MCF 10A (cell line): ENCODE measurements at regions not wholly inside any gene's neighbourhood (a gene's known extent, or its start where the extent isn't known, plus 50 kb on each side); places are given as distances from the start of the nearest gene placed in this dataset.

Source experiments
- BruUV-seq: library from RNA; stranded (reverse); fragments of 400-500 nt; replicated peaks from 2 replicates; lab custom pipeline; 2021; lab: Mats Ljungman, UMichigan
- CTCF ChIA-PET: fragments of 300-600 bp; sonication (Branson Sonifier 250); formaldehyde crosslinking; extraction: SDS; loops from one replicate; lab custom pipeline; 2021; ENCODE audit warnings: antibody characterized with exemption, inconsistent platforms; lab: Yijun Ruan, JAX
- POLR2A ChIA-PET: fragments of 300-600, 350-650 bp; sonication (Branson Sonifier 250); formaldehyde crosslinking; extraction: SDS; loops from one replicate; lab custom pipeline; 2020; ENCODE audit warnings: antibody characterized with exemption, inconsistent platforms; lab: Yijun Ruan, JAX
- DNase-seq: peaks from one replicate; pipeline ENCODE4 v3.0.0-alpha.2; 2018; ENCODE audit not compliant: unreplicated experiment
- H3K27ac Mint-ChIP-seq: one replicate; pipeline ENCODE4 v1.8.0; 2022; ENCODE audit warnings: mild to moderate bottlenecking, low read depth, mixed read lengths; ENCODE audit not compliant: unreplicated experiment
- H3K27me3 Mint-ChIP-seq: one replicate; pipeline ENCODE4 v1.8.0; 2022; ENCODE audit warnings: mixed read lengths; ENCODE audit not compliant: insufficient read depth, unreplicated experiment
- H3K36me3 Mint-ChIP-seq: one replicate; pipeline ENCODE4 v1.8.0; 2022; ENCODE audit warnings: mild to moderate bottlenecking, moderate library complexity, mixed read lengths; ENCODE audit not compliant: insufficient read depth, unreplicated experiment
- H3K4me1 Mint-ChIP-seq: one replicate; pipeline ENCODE4 v1.8.0; 2022; ENCODE audit warnings: mixed read lengths; ENCODE audit not compliant: insufficient read depth, unreplicated experiment
- H3K4me3 Mint-ChIP-seq: one replicate; pipeline ENCODE4 v1.8.0; 2022; ENCODE audit warnings: mild to moderate bottlenecking, moderate library complexity, mixed read lengths; ENCODE audit not compliant: unreplicated experiment
- H3K9me3 Mint-ChIP-seq: one replicate; pipeline ENCODE4 v1.8.0; 2022; ENCODE audit warnings: mixed read lengths; ENCODE audit not compliant: unreplicated experiment
- CTCF ChIP-seq: fragments of 200-600 bp; IDR thresholded peaks from one replicate; pipeline ENCODE4 v1.8.0; 2022; ENCODE audit warnings: antibody characterized with exemption, mild to moderate bottlenecking; ENCODE audit not compliant: unreplicated experiment
- intact Hi-C: fragments of 100-400 bp; cut with micrococcal nuclease; formaldehyde crosslinking; loops from 2 replicates; pipeline ENCODE4 v1.14.1; 2022

- DNase-seq = no peak
- H3K4me1 Mint-ChIP-seq = no peaks in the 10 kb centered on the region
- H3K27me3 Mint-ChIP-seq = peaks cover 55% of the 10 kb centered on the region
- ChIA-PET POLR2A (no interaction called here), CTCF (no interaction called here)
- no TSS peak for BruUV-seq
- H3K36me3 Mint-ChIP-seq = no peaks in the 10 kb centered on the region
- no peaks in the 10 kb centered on the region for H3K9me3 Mint-ChIP-seq
- H3K27ac Mint-ChIP-seq = no peak overlapping the region
- intact Hi-C loops = no loop called here
- H3K4me3 Mint-ChIP-seq = no peak overlapping the region
- no peak for TF ChIP-seq CTCF
These were observed 87.9 kb downstream of the AIPL1 start for GRCh38 chr17:6346986-6347385.

DNA sequence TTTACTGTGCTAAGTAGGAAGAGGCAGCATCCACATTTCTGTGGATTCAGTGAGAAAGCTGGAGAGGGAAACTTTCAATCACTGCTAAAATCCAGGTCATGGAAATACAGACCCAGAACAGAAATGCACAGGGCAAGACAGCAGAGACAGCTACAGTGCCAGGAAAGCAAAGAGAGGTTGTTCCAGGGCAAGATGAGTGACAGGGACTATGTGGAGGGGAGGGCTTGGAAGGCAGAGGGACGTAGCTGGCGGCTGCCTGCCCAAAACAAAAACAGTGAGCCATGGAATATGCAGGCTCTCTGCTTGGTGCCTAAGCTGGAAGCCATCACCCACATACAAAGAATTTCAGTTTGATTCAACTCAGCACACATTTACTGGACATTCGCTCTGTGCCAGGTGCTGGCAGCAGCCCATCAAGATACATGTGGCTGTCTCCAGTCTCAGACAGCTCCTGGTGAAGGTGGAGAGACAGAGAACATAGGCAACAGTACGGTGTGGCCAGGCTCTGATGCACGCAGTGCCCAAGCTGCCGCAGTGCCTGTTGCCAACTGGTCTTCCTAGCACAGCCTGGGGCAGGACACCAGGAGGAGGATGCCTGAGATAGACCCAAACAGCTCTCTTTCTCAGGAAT, 88.7 kb downstream of the AIPL1 start:
- H3K27ac Mint-ChIP-seq = no peak overlapping the region
- no peak for TF ChIP-seq CTCF
- H3K27me3 Mint-ChIP-seq = peaks cover 53% of the 10 kb centered on the region
- ChIA-PET CTCF (interaction anchor here (0.6 kb wide), 1 partner anchor 639 kb away, joined by 3 read pairs; no protein-coding TSS in a partner anchor), POLR2A (no interaction called here)
- no peak for DNase-seq
- H3K9me3 Mint-ChIP-seq = no peaks in the 10 kb centered on the region
- no peaks in the 10 kb centered on the region for H3K4me1 Mint-ChIP-seq
- intact Hi-C loops = no loop called here
- H3K4me3 Mint-ChIP-seq = no peak overlapping the region
- BruUV-seq = no TSS peak
- no peaks in the 10 kb centered on the region for H3K36me3 Mint-ChIP-seq

GRCh38 chr17:6343736-6344135, 91.2 kb downstream of the AIPL1 start:
- intact Hi-C loops = no loop called here
- peaks cover 61% of the 10 kb centered on the region for H3K27me3 Mint-ChIP-seq
- H3K4me3 Mint-ChIP-seq = no peak overlapping the region
- H3K36me3 Mint-ChIP-seq = no peaks in the 10 kb centered on the region
- POLR2A ChIA-PET = no interaction called here
- H3K9me3 Mint-ChIP-seq = no peaks in the 10 kb centered on the region
- DNase-seq = no peak
- no peaks in the 10 kb centered on the region for H3K4me1 Mint-ChIP-seq
- no peak overlapping the region for H3K27ac Mint-ChIP-seq
- CTCF ChIA-PET = no interaction called here
- BruUV-seq = no TSS peak
- TF ChIP-seq CTCF = no peak

DNA sequence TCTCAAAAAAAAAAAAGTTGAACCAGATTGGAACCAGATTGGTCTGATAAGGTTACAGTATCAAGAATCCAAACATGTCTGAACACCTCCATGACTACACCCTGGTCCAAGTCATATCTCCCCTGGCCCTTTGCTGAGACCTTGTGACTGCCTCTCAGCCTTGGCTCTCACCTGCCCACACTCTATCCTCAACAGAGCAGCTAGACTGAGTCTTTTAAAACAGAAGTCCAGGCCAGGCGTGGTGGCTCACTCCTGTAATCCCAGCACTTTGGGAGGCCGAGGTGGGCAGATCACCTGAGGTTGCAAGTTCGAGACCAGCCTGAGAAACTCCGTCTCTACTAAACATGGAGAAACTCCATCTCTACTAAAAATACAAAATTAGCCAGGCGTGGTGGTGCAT, 91.7 kb downstream of the AIPL1 start:
- no peak for DNase-seq
- Mint-ChIP-seq H3K36me3 (no peaks in the 10 kb centered on the region), H3K4me3 (no peak overlapping the region), H3K27me3 (peaks cover 60% of the 10 kb centered on the region), H3K4me1 (no peaks in the 10 kb centered on the region), H3K9me3 (no peaks in the 10 kb centered on the region), H3K27ac (no peak overlapping the region)
- no TSS peak for BruUV-seq
- POLR2A ChIA-PET = no interaction called here
- no peak for TF ChIP-seq CTCF
- intact Hi-C loops = no loop called here
- CTCF ChIA-PET = no interaction called here
